ENCODE measurements at regions not wholly inside any gene's neighbourhood (a gene's known extent, or its start where the extent isn't known, plus 50 kb on each side); places are given as distances from the start of the nearest gene placed in this dataset.
A peak's percentile ranks its signal among the peaks of the same experiment; 100 is the strongest.
"Not testable (repeated sequence)": the region's sequence is repeated elsewhere in the genome, so short reads cannot be mapped to it uniquely, and the experiment has no call there.

DNA sequence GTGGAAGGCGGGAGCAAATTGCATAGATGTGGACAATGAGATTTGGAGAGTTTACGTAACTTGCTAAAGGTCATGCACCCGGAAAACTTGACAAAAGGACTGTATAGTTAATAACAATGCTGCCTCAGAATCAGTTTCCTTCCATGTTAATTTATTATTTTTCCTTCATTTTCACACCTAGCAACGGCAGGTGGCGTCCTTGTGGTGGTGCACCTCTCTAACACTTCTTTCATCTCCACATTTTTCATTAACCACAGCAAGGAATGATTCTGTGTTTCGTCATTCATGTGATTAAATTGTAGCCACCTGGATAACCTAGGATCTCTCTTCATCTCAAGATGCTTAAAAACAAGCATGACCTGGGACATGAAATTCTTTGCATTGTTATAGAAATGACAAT is 2133.0 kb downstream of the NCAM2 start:
- TF ChIP-seq, protein P1, sequence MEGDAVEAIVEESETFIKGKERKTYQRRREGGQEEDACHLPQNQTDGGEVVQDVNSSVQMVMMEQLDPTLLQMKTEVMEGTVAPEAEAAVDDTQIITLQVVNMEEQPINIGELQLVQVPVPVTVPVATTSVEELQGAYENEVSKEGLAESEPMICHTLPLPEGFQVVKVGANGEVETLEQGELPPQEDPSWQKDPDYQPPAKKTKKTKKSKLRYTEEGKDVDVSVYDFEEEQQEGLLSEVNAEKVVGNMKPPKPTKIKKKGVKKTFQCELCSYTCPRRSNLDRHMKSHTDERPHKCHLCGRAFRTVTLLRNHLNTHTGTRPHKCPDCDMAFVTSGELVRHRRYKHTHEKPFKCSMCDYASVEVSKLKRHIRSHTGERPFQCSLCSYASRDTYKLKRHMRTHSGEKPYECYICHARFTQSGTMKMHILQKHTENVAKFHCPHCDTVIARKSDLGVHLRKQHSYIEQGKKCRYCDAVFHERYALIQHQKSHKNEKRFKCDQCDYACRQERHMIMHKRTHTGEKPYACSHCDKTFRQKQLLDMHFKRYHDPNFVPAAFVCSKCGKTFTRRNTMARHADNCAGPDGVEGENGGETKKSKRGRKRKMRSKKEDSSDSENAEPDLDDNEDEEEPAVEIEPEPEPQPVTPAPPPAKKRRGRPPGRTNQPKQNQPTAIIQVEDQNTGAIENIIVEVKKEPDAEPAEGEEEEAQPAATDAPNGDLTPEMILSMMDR (IDR thresholded peaks at IDR 0.05): no peak
- FAIRE-seq: no peak
- WGBS, 2 donors: 36% methylated on average over 6 of the region's 6 CpGs

DNA sequence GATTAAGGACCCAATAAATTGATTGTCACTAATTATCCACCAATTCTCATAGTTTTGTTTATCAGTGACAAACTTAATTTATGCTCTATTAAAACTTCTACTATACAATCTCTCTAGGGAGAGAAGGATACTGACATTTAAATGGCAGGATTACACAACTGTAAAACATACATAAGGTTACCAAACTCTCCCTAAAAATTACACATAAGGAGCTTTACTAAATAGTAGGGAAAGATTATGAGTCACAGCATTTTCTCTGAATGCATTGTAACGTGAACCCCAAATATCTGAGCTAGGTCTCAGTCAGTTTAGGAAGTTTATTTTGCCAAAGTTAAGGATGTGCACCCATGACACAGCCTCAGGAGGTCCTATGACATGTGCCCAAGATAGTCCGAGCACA is 2140.6 kb downstream of the NCAM2 start:
- intact Hi-C loops (cut with DNase I): no loop called here
- H3K27me3 ChIP-seq: no peaks in the 10 kb centered on the region
- DNase-seq (no peak), ATAC-seq (no peak), FAIRE-seq (no peak)
- WGBS, 2 donors: 51 to 63% methylated on average over 2 of the region's 2 CpGs
- no peak overlapping the region for H3K27ac ChIP-seq
- H3K9me3 ChIP-seq: no peaks in the 10 kb centered on the region
- no peaks in the 10 kb centered on the region for H3K4me1 ChIP-seq
- H3K36me3 ChIP-seq: no peaks in the 10 kb centered on the region
- H3K4me3 ChIP-seq: no peak overlapping the region
- TF ChIP-seq, protein P1 (IDR thresholded peaks at IDR 0.05): no peak

More for the DNA sequence above, 2133.0 kb downstream of the NCAM2 start:
- H3K27ac ChIP-seq: no peak overlapping the region
- no peaks in the 10 kb centered on the region for H3K36me3 ChIP-seq
- DNase-seq (no peak), ATAC-seq (peak in 1 of 4 donors; percentile 51)
- no peaks in the 10 kb centered on the region for H3K4me1 ChIP-seq
- H3K9me3 ChIP-seq: no peaks in the 10 kb centered on the region
- H3K27me3 ChIP-seq: no peaks in the 10 kb centered on the region
- intact Hi-C loops (cut with DNase I): no loop called here
- H3K4me3 ChIP-seq: no peak overlapping the region

DNA sequence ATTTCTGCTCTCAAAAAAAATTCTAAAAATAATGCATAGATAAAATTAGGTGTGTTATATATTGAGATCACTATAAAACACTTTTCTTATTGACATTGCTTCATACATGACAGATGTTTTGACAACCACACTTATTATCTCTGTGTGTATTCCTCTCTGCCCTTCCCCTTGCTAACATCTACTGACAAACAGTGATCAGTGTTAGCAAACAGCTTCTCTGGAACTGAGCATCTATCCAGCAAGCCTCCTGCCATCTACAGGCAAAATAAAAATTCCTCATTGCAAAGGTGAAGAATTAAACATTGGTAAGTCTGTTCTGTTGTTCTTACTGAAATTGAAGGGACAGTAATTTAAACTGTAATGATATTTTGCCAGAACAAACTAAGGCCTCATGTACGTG is 2153.9 kb downstream of the NCAM2 start:
- H3K9me3 ChIP-seq: no peaks in the 10 kb centered on the region
- H3K27ac ChIP-seq: no peak overlapping the region
- TF ChIP-seq, protein P1 (IDR thresholded peaks at IDR 0.05): no peak
- DNase-seq (no peak), ATAC-seq (no peak), FAIRE-seq (no peak)
- no peaks in the 10 kb centered on the region for H3K4me1 ChIP-seq
- no peaks in the 10 kb centered on the region for H3K36me3 ChIP-seq
- no peak overlapping the region for H3K4me3 ChIP-seq
- 27 to 30% methylated on average over 1 of the region's 1 CpG for WGBS, 2 donors
- intact Hi-C loops (cut with DNase I): no loop called here
- H3K27me3 ChIP-seq: no peaks in the 10 kb centered on the region

DNA sequence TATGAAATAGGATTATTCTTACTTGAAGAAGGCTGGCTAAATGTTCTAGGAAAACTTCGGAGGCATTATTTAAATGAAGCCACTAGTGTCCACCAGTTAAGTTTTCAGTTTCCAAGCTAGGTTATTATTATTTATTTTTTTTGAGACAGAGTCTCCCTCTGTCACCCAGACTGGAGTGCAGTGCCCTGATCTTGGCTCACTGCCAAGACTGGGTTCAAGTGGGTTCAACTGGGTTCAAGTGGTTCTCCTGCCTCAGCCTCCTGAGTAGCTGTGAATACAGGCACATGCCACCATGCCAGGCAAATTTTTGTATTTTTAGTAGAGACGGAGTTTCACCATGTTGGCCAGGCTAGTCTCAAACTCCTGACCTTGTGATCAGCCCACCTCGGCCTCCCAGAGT is 2155.6 kb downstream of the NCAM2 start:
- WGBS, 2 donors: 59 to 74% methylated on average over 3 of the region's 3 CpGs
- intact Hi-C loops (cut with DNase I): not testable (repeated sequence)

DNA sequence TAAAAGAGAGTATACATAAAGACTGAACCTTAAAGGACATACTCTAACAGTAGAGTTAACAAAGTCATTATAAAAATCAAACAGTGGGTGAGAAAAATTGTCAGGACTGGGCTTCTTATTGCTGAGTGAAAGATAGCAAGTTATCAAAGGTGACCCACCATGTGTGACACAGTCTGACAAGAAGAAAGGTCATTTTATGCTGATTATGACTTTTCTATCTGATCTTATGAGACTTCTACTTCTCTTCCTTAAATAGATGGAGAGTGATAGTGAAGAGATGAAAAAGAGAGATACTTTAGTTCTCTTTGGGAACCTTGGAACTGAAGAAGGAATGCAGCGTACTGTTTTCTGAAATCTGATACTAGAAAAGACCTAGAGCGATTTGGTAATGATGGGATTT is 2157.1 kb downstream of the NCAM2 start:
- Histone ChIP-seq H3K36me3 (no peaks in the 10 kb centered on the region), H3K27me3 (no peaks in the 10 kb centered on the region), H3K9me3 (no peaks in the 10 kb centered on the region), H3K4me3 (no peak overlapping the region), H3K27ac (no peak overlapping the region), H3K4me1 (no peaks in the 10 kb centered on the region)
- FAIRE-seq (no peak), DNase-seq (no peak), ATAC-seq (no peak)
- intact Hi-C loops (cut with DNase I): no loop called here
- TF ChIP-seq, protein P1 (IDR thresholded peaks at IDR 0.05): no peak
- WGBS, 2 donors: 63 to 79% methylated on average over 2 of the region's 2 CpGs

More for the DNA sequence above, 2155.6 kb downstream of the NCAM2 start:
- not testable (repeated sequence) for DNase-seq, H3K27ac ChIP-seq, H3K4me1 ChIP-seq, H3K36me3 ChIP-seq, H3K4me3 ChIP-seq, FAIRE-seq, H3K27me3 ChIP-seq, ATAC-seq, H3K9me3 ChIP-seq

DNA sequence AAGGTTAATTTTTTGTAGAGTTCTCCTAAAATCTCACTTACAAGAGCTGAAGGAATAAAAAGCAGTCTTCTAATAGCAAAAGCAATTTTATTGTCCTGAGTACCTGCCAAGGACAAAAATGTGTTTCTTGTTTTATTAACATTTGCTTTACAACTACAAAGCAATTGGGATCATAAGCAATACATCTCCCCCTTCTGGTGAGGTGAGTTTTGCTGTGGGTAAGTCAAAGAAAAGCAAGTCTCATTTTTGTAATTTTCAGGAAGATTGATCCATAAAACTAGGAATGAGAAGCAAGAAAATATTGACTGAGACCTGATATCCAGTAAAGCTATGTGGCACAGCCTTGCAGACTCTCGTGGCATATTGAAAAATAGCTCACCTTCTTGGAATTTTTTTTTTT is 2162.7 kb downstream of the NCAM2 start:
- H3K27ac ChIP-seq: no peak overlapping the region
- H3K36me3 ChIP-seq: no peaks in the 10 kb centered on the region
- H3K27me3 ChIP-seq: no peaks in the 10 kb centered on the region
- ATAC-seq: no peak
- intact Hi-C loops (cut with DNase I): no loop called here
- no peak for DNase-seq
- H3K4me3 ChIP-seq: no peak overlapping the region
- TF ChIP-seq, protein P1 (IDR thresholded peaks at IDR 0.05): no peak
- 17 to 46% methylated on average over 1 of the region's 1 CpG for WGBS, 2 donors
- no peaks in the 10 kb centered on the region for H3K4me1 ChIP-seq
- no peaks in the 10 kb centered on the region for H3K9me3 ChIP-seq
- FAIRE-seq: no peak
